ENCODE measurements at regions not wholly inside any gene's neighbourhood (a gene's known extent, or its start where the extent isn't known, plus 50 kb on each side); places are given as distances from the start of the nearest gene placed in this dataset.

DNA sequence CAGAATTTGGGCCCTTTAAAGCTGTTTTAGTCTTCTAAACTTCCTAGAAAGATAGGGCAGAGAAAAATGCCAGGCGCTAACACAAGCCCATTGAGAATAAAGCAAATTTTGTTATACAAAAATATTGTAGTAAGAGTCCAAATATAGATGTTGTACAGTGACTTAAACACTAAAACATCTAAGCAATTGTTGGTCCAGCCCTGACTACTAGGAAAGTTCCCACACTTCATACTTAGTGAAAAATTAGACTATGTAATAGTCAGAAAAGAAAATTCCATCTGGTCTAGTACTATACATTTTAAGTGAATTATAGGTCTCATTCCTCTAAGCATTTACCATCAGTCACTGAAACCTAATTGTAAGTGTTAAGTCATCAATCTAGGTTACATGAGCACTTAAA is 1518.3 kb upstream of the SLC10A2 start:
- intact Hi-C loops (cut with DNase I, micrococcal nuclease): no loop called here
- TF ChIP-seq, protein P1, sequence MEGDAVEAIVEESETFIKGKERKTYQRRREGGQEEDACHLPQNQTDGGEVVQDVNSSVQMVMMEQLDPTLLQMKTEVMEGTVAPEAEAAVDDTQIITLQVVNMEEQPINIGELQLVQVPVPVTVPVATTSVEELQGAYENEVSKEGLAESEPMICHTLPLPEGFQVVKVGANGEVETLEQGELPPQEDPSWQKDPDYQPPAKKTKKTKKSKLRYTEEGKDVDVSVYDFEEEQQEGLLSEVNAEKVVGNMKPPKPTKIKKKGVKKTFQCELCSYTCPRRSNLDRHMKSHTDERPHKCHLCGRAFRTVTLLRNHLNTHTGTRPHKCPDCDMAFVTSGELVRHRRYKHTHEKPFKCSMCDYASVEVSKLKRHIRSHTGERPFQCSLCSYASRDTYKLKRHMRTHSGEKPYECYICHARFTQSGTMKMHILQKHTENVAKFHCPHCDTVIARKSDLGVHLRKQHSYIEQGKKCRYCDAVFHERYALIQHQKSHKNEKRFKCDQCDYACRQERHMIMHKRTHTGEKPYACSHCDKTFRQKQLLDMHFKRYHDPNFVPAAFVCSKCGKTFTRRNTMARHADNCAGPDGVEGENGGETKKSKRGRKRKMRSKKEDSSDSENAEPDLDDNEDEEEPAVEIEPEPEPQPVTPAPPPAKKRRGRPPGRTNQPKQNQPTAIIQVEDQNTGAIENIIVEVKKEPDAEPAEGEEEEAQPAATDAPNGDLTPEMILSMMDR (IDR thresholded peaks at IDR 0.05): no peak
- Histone ChIP-seq H3K4me1 (ENCODE audit: low read depth) (peaks cover 5% of the 10 kb centered on the region), H3K9me3 (no peaks in the 10 kb centered on the region), H3K36me3 (ENCODE audit: low read depth) (no peaks in the 10 kb centered on the region), H3K4me3 (no peak overlapping the region)
- no peak for DNase-seq
- no peak for ATAC-seq

DNA sequence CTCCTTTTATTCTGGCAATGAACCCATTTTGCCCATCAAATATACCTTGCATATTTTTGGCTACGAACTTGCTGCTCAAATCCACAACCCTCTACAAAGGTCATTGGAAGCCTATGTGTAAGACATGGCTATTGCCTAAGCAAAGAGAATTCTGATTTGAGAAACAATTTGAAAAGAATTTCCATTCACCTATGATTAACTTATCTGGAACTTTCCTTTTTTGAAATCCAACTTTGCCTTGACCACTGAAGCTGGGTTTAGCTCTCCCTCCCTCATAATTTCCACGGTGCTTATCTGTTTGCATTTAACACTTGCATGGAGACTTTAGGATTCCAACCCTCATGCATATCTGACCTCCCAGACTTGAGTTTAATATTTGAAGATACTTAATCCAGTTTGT is 1514.7 kb upstream of the SLC10A2 start:
- Histone ChIP-seq H3K36me3 (ENCODE audit: low read depth) (no peaks in the 10 kb centered on the region), H3K9me3 (no peaks in the 10 kb centered on the region), H3K4me1 (ENCODE audit: low read depth) (no peaks in the 10 kb centered on the region), H3K4me3 (no peak overlapping the region)
- intact Hi-C loops (cut with DNase I, micrococcal nuclease): no loop called here
- TF ChIP-seq, protein P1 (IDR thresholded peaks at IDR 0.05): no peak
- DNase-seq (no peak), ATAC-seq (no peak)

DNA sequence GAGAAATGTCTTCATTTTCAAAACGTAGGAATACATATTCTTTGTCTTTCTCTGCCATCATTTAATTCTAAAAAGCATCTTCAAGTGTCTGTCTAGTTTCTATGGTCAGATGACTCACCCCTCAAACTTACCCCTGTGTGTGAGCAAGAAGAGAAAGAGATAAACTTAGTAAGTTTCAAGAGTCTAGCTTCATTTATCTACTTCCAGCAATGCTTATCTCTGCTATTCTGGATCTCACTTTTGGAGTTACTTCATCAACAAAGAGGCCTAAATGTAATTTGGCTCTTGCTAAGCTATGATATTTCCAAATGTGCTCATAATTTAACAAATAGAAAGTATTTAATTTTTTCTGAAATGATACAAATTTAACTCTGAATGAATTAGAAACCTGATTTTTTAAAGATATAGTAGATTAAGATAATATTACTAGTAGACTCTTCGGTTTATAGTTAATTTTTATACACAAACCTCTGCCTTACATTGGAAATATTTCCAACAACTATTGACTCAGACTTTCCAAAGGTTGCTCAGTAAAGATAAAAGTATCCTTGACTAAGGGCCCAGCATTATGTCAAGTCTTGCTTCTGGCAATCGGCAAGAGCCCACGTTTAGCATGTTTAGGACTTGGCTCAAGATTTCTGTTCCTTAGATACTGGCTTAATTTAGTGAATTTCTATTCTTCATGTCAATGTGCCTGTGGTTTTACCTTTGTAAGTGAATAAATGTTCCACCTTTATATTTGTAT is 1511.0 kb upstream of the SLC10A2 start:
- DNase-seq: no peak
- Histone ChIP-seq H3K4me1 (ENCODE audit: low read depth) (no peaks in the 10 kb centered on the region), H3K9me3 (no peaks in the 10 kb centered on the region), H3K4me3 (no peak overlapping the region), H3K36me3 (ENCODE audit: low read depth) (no peaks in the 10 kb centered on the region)
- intact Hi-C loops (cut with DNase I, micrococcal nuclease): no loop called here
- ATAC-seq: no peak
- TF ChIP-seq, protein P1 (IDR thresholded peaks at IDR 0.05): no peak

DNA sequence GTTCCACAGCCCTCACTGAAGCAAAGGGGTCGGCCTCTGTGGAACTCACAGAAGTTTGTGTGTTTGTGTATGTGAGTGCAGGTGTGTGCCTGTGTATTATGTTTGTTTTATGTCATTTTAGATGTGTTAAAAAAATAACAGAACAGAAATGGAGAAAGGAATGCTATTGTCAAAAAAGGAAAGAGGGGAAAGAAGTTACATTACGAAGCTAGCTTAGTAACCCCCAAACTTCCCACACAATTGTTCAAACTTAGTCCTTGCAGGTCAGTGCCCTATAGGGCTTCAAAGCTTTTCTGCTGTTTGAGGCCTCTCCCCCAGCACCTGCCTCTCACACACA is 1505.6 kb upstream of the SLC10A2 start:
- DNase-seq (no peak), ATAC-seq (no peak)
- H3K9me3 ChIP-seq: no peaks in the 10 kb centered on the region
- H3K4me1 ChIP-seq (ENCODE audit: low read depth): no peaks in the 10 kb centered on the region
- H3K36me3 ChIP-seq (ENCODE audit: low read depth): no peaks in the 10 kb centered on the region
- no peak overlapping the region for H3K4me3 ChIP-seq
- TF ChIP-seq, protein P1 (IDR thresholded peaks at IDR 0.05): no peak
- intact Hi-C loops (cut with DNase I, micrococcal nuclease): no loop called here

DNA sequence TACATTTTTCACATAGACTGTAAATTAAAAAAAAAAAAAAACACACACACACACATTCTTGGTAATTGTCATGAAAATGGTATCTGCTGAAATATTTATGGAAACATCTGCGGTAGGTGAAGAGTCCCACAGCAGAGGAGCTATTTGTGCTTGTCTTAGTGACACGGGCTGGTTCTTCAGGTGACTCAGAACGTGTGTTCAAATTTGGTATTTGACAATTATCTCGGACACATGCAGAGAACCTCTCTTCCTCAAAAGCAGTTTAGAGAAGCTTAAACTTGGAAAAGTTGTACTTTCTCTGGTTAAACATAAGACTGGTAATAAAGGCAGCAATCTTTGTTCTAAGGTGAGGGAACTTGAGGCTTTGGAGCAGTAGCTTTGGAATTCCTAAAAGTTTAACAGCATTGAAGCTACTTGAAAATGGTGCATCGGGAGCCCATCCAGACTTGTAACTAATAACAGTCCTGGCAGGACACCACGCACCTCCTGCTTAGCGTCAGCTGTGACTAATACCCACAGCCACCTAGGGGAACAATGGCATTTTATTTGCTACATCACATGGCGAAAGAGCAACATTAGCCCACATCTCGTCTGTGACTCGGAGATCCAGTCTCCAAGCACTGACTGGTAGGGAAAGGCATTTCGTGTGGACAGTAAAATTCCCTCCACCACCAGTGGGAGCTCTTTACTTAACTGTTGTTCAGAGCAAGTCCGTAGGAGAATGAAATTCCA is 1505.1 kb upstream of the SLC10A2 start:
- Histone ChIP-seq H3K9me3 (no peaks in the 10 kb centered on the region), H3K4me1 (ENCODE audit: low read depth) (no peaks in the 10 kb centered on the region), H3K4me3 (no peak overlapping the region), H3K36me3 (ENCODE audit: low read depth) (no peaks in the 10 kb centered on the region)
- peak in 1 of 3 donors; percentile 91 for DNase-seq
- intact Hi-C loops (cut with DNase I, micrococcal nuclease): no loop called here
- peak; percentile 80 for ATAC-seq
- TF ChIP-seq, protein P1 (IDR thresholded peaks at IDR 0.05): peak; percentile 39
